NB4 (cell line): ENCODE measurements at regions not wholly inside any gene's neighbourhood (a gene's known extent, or its start where the extent isn't known, plus 50 kb on each side); places are given as distances from the start of the nearest gene placed in this dataset.

Source experiments
- DNase-seq: peaks from one replicate; pipeline ENCODE4 v3.0.0; 2010; ENCODE audit warnings: low read depth
- H3K4me3 ChIP-seq: one replicate; pipeline ENCODE4 v1.5.1; 2011; ENCODE audit warnings: mild to moderate bottlenecking, low read depth, low read length, moderate library complexity
- CTCF ChIP-seq: IDR thresholded peaks from one replicate; pipeline ENCODE4 v1.5.1; 2012; ENCODE audit warnings: low read depth, low read length
- MAX ChIP-seq: IDR thresholded peaks from 2 replicates; pipeline ENCODE4 v1.6.1; 2011; ENCODE audit warnings: low read depth, low read length
- MYC ChIP-seq: IDR thresholded peaks from 2 replicates; pipeline ENCODE4 v1.6.1; 2011; ENCODE audit warnings: low read depth, low read length
- POLR2A ChIP-seq: IDR thresholded peaks from 2 replicates; pipeline ENCODE4 v1.6.1; 2011; ENCODE audit warnings: mild to moderate bottlenecking; ENCODE audit not compliant: insufficient read length; ENCODE audit errors: extremely low read depth

GRCh38 chr13:84049443-84050219, 167.4 kb upstream of the SLITRK1 start:
- no peak for TF ChIP-seq POLR2A
- TF ChIP-seq CTCF = no peak
- TF ChIP-seq MYC = no peak
- no peak for TF ChIP-seq MAX
- DNase-seq = no peak
- H3K4me3 ChIP-seq = no peak overlapping the region

GRCh38 chr13:84044805-84045204, 162.5 kb upstream of the SLITRK1 start:
- DNase-seq = no peak
- H3K4me3 ChIP-seq = no peak overlapping the region

DNA sequence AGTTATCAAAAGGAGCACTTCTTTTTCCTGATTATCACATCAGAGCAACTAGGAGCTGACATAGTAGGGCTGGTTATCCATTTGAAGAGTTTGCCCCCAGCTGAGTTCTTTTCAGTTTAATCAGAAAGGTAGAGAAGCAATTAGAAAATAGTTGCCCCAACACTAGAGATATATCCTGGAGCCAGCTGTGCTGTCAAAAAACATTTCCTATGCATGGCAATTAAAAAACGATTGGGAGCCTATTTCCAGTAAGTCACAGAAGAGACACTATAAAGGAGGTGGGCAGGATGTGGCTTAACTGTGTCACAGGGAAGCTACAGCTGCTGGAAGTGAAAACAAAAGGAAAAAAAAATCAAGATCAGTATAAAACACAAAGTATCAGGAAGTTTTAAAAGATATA, 155.7 kb upstream of the SLITRK1 start:
- no peak for DNase-seq
- no peak for TF ChIP-seq MYC
- TF ChIP-seq POLR2A = no peak
- no peak for TF ChIP-seq MAX
- TF ChIP-seq CTCF = no peak
- H3K4me3 ChIP-seq = no peak overlapping the region

More at GRCh38 chr13:84044805-84045204, 162.5 kb upstream of the SLITRK1 start:
- TF ChIP-seq MYC (no peak), POLR2A (no peak), CTCF (no peak), MAX (no peak)

GRCh38 chr13:84032116-84032515, 149.8 kb upstream of the SLITRK1 start:
- no peak for DNase-seq
- no peak overlapping the region for H3K4me3 ChIP-seq
- TF ChIP-seq MYC = no peak
- TF ChIP-seq CTCF = no peak
- TF ChIP-seq MAX = no peak
- no peak for TF ChIP-seq POLR2A

DNA sequence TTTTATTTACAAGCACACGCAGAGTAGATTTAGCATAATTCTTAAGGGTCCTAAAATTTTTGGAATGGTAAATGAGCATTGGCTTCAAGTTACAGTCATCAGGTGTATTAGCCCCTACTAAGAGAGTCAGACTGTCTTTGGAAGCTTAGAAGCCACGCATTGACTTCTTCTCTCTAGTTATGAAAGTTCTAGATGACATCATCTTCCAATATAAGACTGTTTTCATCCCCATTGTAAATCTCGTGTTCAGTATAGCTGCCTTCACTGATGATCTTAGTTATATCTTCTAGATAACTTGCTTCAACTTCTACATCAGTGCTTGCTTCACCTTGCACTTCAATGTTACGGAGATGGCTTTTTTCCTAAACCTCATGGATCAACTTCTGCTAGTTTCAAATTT, 148.8 kb upstream of the SLITRK1 start:
- no peak for DNase-seq
- no peak overlapping the region for H3K4me3 ChIP-seq
- no peak for TF ChIP-seq POLR2A
- no peak for TF ChIP-seq MYC
- TF ChIP-seq MAX = no peak
- TF ChIP-seq CTCF = no peak
